ENCODE measurements at regions not wholly inside any gene's neighbourhood (a gene's known extent, or its start where the extent isn't known, plus 50 kb on each side); places are given as distances from the start of the nearest gene placed in this dataset.

DNA sequence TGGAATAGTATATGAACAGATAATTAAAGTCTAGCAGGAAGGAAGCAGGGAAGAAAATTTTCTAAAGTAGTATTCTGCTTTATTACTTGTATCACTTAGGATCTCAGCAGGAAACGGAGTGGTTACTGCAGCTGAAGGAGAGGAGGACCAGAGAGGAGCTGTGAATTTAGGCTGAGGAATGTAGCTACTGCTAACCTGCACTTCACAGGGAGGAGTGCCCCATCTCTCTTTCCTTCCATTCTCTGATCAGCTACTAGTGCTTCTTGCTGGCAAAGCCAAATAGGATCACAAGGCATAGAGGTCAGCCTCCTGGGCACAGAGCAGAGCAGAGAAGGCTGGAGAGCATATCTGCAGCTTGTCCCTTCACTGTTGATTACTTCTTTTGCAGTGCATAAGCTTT lies 205.3 kb upstream of the ASCC3 start:
- no peak for TF ChIP-seq YY1 (IDR thresholded peaks at IDR 0.05)
- no peak for TF ChIP-seq EGR1 (IDR thresholded peaks at IDR 0.05; ENCODE audit: low read depth in 2 of 2)
- TF ChIP-seq, protein P1, sequence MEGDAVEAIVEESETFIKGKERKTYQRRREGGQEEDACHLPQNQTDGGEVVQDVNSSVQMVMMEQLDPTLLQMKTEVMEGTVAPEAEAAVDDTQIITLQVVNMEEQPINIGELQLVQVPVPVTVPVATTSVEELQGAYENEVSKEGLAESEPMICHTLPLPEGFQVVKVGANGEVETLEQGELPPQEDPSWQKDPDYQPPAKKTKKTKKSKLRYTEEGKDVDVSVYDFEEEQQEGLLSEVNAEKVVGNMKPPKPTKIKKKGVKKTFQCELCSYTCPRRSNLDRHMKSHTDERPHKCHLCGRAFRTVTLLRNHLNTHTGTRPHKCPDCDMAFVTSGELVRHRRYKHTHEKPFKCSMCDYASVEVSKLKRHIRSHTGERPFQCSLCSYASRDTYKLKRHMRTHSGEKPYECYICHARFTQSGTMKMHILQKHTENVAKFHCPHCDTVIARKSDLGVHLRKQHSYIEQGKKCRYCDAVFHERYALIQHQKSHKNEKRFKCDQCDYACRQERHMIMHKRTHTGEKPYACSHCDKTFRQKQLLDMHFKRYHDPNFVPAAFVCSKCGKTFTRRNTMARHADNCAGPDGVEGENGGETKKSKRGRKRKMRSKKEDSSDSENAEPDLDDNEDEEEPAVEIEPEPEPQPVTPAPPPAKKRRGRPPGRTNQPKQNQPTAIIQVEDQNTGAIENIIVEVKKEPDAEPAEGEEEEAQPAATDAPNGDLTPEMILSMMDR (IDR thresholded peaks at IDR 0.05; ENCODE audit: low read depth, low read length, missing input control), result no peak
- TF ChIP-seq JUND (IDR thresholded peaks at IDR 0.05), result no peak
- no peak for DNase-seq (ENCODE audit: low spot score)
- no peak overlapping the region for H3K27ac ChIP-seq (ENCODE audit: low read depth in 1 of 2, low read length in 2 of 2)
- no peak overlapping the region for H3K9ac ChIP-seq (ENCODE audit: low read depth in 1 of 2, low read length in 2 of 2)
- no peaks in the 10 kb centered on the region for H3K4me1 ChIP-seq (ENCODE audit: control insufficient read depth in 4 of 4, insufficient read depth in 4 of 4, low read length in 3 of 4)
- H3K4me3 ChIP-seq (ENCODE audit: low read depth in 1 of 3, low read length in 3 of 3), result no peak overlapping the region
- no peaks in the 10 kb centered on the region for H3K27me3 ChIP-seq (ENCODE audit: control insufficient read depth in 4 of 4, insufficient read depth in 4 of 4, low read length in 3 of 4)
- no peaks in the 10 kb centered on the region for H3K9me3 ChIP-seq (ENCODE audit: control insufficient read depth in 4 of 4, low read length in 3 of 4)
- no peaks in the 10 kb centered on the region for H3K36me3 ChIP-seq (ENCODE audit: control insufficient read depth in 4 of 4, insufficient read depth in 3 of 4, low read depth in 1 of 4, low read length in 3 of 4)
- 45% methylated on average over 1 of the region's 1 CpG for WGBS

DNA sequence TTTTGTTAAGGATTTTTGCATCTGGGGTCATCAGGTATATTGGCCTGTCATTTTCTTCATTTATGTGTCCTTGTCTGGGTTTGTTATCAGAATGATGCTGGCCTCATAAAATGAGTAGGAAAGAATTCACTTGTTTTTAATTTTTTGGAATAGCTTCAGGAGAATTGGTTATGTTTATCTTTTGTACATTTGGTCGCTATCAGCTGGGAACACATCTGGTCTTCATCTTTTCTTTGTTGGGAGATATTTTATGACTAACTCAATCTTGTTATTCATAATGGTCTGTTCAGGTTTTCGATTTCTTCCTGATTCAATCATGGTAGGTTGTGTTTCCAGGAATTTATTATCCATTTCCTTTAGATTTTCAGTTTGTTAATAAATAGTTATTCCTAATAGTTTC lies 207.5 kb upstream of the ASCC3 start:
- Histone ChIP-seq H3K9ac (ENCODE audit: low read depth in 1 of 2, low read length in 2 of 2) (no peak overlapping the region), H3K27me3 (ENCODE audit: control insufficient read depth in 4 of 4, insufficient read depth in 4 of 4, low read length in 3 of 4) (no peaks in the 10 kb centered on the region), H3K9me3 (ENCODE audit: control insufficient read depth in 4 of 4, low read length in 3 of 4) (no peaks in the 10 kb centered on the region), H3K4me3 (ENCODE audit: low read depth in 1 of 3, low read length in 3 of 3) (no peak overlapping the region), H3K36me3 (ENCODE audit: control insufficient read depth in 4 of 4, insufficient read depth in 3 of 4, low read depth in 1 of 4, low read length in 3 of 4) (no peaks in the 10 kb centered on the region), H3K27ac (ENCODE audit: low read depth in 1 of 2, low read length in 2 of 2) (no peak overlapping the region), H3K4me1 (ENCODE audit: control insufficient read depth in 4 of 4, insufficient read depth in 4 of 4, low read length in 3 of 4) (no peaks in the 10 kb centered on the region)
- 58% methylated on average over 2 of the region's 2 CpGs for WGBS
- TF ChIP-seq HNF4A (conservative IDR thresholded peaks at IDR 0.05) (no peak), FOXA2 (IDR thresholded peaks at IDR 0.05) (no peak), HNF4G (IDR thresholded peaks at IDR 0.05) (no peak), RXRA (IDR thresholded peaks at IDR 0.05) (no peak), NR2F2 (IDR thresholded peaks at IDR 0.05) (no peak), REST (IDR thresholded peaks at IDR 0.05) (no peak)
- TF ChIP-seq, protein P2, sequence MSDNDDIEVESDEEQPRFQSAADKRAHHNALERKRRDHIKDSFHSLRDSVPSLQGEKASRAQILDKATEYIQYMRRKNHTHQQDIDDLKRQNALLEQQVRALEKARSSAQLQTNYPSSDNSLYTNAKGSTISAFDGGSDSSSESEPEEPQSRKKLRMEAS (IDR thresholded peaks at IDR 0.05), result no peak
- DNase-seq (ENCODE audit: low spot score), result no peak

- Histone ChIP-seq H3K4me1 (ENCODE audit: control insufficient read depth in 4 of 4, insufficient read depth in 4 of 4, low read length in 3 of 4) (no peaks in the 10 kb centered on the region), H3K9me3 (ENCODE audit: control insufficient read depth in 4 of 4, low read length in 3 of 4) (no peaks in the 10 kb centered on the region), H3K4me3 (ENCODE audit: low read depth in 1 of 3, low read length in 3 of 3) (no peak overlapping the region), H3K36me3 (ENCODE audit: control insufficient read depth in 4 of 4, insufficient read depth in 3 of 4, low read depth in 1 of 4, low read length in 3 of 4) (no peaks in the 10 kb centered on the region), H3K27me3 (ENCODE audit: control insufficient read depth in 4 of 4, insufficient read depth in 4 of 4, low read length in 3 of 4) (no peaks in the 10 kb centered on the region), H3K27ac (ENCODE audit: low read depth in 1 of 2, low read length in 2 of 2) (no peak overlapping the region), H3K9ac (ENCODE audit: low read depth in 1 of 2, low read length in 2 of 2) (no peak overlapping the region)
- 81% methylated on average over 1 of the region's 1 CpG for WGBS
- TF ChIP-seq YY1 (IDR thresholded peaks at IDR 0.05) (no peak), REST (IDR thresholded peaks at IDR 0.05) (no peak), FOXA1 (IDR thresholded peaks at IDR 0.05) (no peak)
- TF ChIP-seq, protein P3, sequence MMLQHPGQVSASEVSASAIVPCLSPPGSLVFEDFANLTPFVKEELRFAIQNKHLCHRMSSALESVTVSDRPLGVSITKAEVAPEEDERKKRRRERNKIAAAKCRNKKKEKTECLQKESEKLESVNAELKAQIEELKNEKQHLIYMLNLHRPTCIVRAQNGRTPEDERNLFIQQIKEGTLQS (IDR thresholded peaks at IDR 0.05), result no peak
- no peak for DNase-seq (ENCODE audit: low spot score)
Observed at GRCh38 chr6:101089640-101090039, 208.5 kb upstream of the ASCC3 start.
